Activated B cell treated with CpG ODN at 0.5 μM for 24 hours (primary cell): ENCODE measurements at regions not wholly inside any gene's neighbourhood (a gene's known extent, or its start where the extent isn't known, plus 50 kb on each side); places are given as distances from the start of the nearest gene placed in this dataset.

Experiments
- ATAC-seq: fragments of 200-7000 bp; cut with Tn5 transposase; one replicate; pipeline ENCODE4 v1.10.0; 2021; ENCODE audit warnings: low read depth, mild to moderate bottlenecking, moderate library complexity
- CTCF ChIA-PET: fragments of 350-600 bp; sonication (Branson Sonifier 250); formaldehyde crosslinking; loops from one replicate; lab custom pipeline; 2021; ENCODE audit warnings: antibody characterized with exemption; lab: Charles Lee
- POLR2A ChIA-PET: fragments of 350-600 bp; sonication (Branson Sonifier 250); formaldehyde crosslinking; loops from one replicate; lab custom pipeline; 2021; ENCODE audit warnings: antibody characterized with exemption; lab: Charles Lee
- DNase-seq: peaks from one replicate; pipeline ENCODE4 v3.0.0; 2022
- H3K27ac Mint-ChIP-seq: one replicate; pipeline ENCODE4 v1.8.0; 2020; ENCODE audit warnings: mixed read lengths
- H3K27me3 Mint-ChIP-seq: one replicate; pipeline ENCODE4 v1.8.0; 2021; ENCODE audit warnings: mixed read lengths
- H3K36me3 Mint-ChIP-seq: one replicate; pipeline ENCODE4 v1.8.0; 2021; ENCODE audit warnings: low read depth, mixed read lengths
- H3K4me1 Mint-ChIP-seq: one replicate; pipeline ENCODE4 v1.8.0; 2021; ENCODE audit warnings: mixed read lengths
- H3K4me3 Mint-ChIP-seq: one replicate; pipeline ENCODE4 v1.8.0; 2020; ENCODE audit warnings: mild to moderate bottlenecking, mixed read lengths
- H3K9me3 Mint-ChIP-seq: one replicate; pipeline ENCODE4 v1.8.0; 2020; ENCODE audit warnings: mixed read lengths
- intact Hi-C: fragments of 100-400 bp; cut with micrococcal nuclease; formaldehyde crosslinking; loops from one replicate; pipeline ENCODE4 v1.15.1; 2024
- TF ChIP-seq, protein P1 (sequence below): fragments of 200-600 bp; IDR thresholded peaks from one replicate; pipeline ENCODE4 v1.8.0; 2022; ENCODE audit warnings: antibody characterized with exemption, mild to moderate bottlenecking

DNA sequence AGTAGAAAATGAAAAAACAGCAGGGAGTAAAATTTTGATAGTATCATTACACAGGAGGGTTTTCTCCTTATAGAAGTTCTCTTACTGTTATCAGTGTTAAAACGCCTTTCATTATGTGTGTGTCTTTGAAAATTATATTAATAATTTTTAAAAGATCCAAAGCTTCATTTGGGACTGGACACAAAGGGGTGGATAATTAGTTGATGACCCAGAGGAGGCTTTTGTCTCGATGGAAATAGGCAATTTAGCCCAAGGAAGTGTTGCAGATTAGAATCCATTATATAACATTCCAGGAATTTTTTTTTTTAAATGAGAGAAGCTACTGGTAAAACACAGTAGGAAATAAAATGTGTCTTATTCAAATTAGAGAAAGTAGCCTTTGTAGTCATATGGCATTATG lies 1339.3 kb downstream of the FSTL5 start:
- Mint-ChIP-seq H3K36me3 (no peaks in the 10 kb centered on the region), H3K27me3 (no peaks in the 10 kb centered on the region), H3K27ac (no peak overlapping the region), H3K9me3 (peaks cover 6% of the 10 kb centered on the region), H3K4me3 (no peak overlapping the region), H3K4me1 (no peaks in the 10 kb centered on the region)
- ChIA-PET POLR2A (no interaction called here), CTCF (no interaction called here)
- intact Hi-C loops: no loop called here
- TF ChIP-seq, protein P1, sequence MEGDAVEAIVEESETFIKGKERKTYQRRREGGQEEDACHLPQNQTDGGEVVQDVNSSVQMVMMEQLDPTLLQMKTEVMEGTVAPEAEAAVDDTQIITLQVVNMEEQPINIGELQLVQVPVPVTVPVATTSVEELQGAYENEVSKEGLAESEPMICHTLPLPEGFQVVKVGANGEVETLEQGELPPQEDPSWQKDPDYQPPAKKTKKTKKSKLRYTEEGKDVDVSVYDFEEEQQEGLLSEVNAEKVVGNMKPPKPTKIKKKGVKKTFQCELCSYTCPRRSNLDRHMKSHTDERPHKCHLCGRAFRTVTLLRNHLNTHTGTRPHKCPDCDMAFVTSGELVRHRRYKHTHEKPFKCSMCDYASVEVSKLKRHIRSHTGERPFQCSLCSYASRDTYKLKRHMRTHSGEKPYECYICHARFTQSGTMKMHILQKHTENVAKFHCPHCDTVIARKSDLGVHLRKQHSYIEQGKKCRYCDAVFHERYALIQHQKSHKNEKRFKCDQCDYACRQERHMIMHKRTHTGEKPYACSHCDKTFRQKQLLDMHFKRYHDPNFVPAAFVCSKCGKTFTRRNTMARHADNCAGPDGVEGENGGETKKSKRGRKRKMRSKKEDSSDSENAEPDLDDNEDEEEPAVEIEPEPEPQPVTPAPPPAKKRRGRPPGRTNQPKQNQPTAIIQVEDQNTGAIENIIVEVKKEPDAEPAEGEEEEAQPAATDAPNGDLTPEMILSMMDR: no peak
- ATAC-seq: no peak
- DNase-seq: no peak

DNA sequence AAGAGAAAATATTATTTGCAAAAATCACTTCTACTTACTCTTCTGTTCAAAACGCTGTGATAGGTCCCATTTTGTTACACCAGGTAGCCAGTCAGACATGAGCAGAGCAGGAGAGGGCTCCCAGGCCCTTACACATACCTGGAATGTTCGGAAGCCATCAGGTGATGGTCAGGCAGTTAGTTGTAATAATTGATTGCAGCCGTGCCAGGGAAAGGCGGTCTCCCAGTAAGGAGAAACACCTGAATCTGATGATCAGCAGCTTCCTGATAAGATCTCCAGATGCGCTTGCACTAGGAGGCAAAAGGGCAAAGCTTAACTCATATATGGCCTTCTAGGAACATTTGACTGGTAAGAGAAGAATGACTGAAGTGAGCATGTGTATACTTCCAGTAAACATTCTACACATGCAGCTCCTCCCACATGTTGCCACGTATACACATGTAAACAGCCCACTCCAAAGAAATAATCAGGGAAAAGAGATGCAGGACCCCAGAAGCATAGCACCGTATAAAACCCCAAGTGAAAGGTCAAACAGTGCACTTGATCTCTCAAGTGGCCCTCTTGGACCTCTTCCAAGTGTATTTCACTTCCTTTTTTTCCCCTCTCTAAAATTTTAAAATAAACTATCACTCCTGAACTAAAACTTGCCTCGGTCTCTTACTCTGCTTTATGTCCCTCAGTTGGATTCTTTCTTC lies 1338.0 kb downstream of the FSTL5 start:
- no peak for ATAC-seq
- no peak overlapping the region for H3K4me3 Mint-ChIP-seq
- no peaks in the 10 kb centered on the region for H3K36me3 Mint-ChIP-seq
- H3K27me3 Mint-ChIP-seq: no peaks in the 10 kb centered on the region
- intact Hi-C loops: no loop called here
- TF ChIP-seq, protein P1: no peak
- H3K9me3 Mint-ChIP-seq: peaks cover 6% of the 10 kb centered on the region
- no peaks in the 10 kb centered on the region for H3K4me1 Mint-ChIP-seq
- CTCF ChIA-PET: no interaction called here
- H3K27ac Mint-ChIP-seq: no peak overlapping the region
- POLR2A ChIA-PET: no interaction called here
- DNase-seq: no peak

DNA sequence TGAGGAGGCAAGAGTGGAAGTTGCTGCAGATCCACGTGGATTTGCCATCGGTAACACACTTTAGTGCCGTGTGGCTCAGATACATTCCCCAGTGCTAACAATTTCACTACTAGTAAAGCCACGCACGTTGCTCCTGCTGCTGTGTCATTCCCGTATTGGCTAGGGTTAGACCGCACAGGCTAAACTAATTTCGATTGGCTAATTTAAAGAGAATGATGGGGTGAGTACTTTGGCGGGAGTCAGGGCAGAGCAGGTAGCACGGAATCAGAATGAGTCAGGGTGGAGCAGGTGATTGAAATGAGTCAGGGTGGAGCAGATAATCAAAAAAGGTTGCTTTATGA lies 1337.5 kb downstream of the FSTL5 start:
- CTCF ChIA-PET: no interaction called here
- intact Hi-C loops: no loop called here
- peaks cover 8% of the 10 kb centered on the region for H3K9me3 Mint-ChIP-seq
- H3K27ac Mint-ChIP-seq: no peak overlapping the region
- H3K4me1 Mint-ChIP-seq: no peaks in the 10 kb centered on the region
- POLR2A ChIA-PET: no interaction called here
- TF ChIP-seq, protein P1: no peak
- no peaks in the 10 kb centered on the region for H3K27me3 Mint-ChIP-seq
- ATAC-seq: no peak
- H3K4me3 Mint-ChIP-seq: no peak overlapping the region
- DNase-seq: no peak
- H3K36me3 Mint-ChIP-seq: no peaks in the 10 kb centered on the region

DNA sequence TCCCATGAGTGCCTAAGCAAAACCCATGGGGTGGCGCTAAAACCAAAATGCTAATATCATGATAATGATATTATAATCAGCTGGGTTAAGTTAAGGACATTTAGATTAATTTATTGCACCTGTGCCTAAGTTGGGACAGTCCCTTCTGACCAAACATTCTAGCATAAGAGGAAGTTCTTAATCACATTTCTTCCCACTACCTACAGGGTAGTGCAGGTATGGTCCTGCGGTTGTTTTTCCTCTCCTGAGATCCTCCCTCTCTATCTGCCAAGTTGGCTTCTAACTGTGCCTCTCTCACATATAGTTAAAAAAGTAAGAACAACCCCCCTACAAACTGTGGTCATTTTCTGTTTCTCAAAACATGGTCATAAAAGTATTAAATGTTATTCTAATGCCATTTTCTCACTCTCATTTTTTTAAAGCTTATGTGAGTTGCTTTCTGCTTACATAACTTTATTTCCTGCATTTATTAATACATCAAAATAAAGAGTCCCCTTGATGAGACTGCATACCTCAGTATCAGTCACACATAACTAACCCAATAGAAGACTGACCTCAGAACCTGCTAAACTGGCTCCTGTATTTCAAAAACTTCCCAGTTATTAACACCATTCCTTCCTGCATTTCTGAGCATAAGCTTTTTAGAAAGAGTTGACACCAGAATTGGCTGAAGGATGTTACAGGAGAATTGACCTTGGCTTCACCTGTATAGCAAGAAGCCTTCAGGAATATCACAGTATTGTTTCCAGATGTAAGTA lies 1332.5 kb downstream of the FSTL5 start:
- DNase-seq: no peak
- peaks cover 6% of the 10 kb centered on the region for H3K9me3 Mint-ChIP-seq
- no peak for ATAC-seq
- intact Hi-C loops: no loop called here
- no peak overlapping the region for H3K4me3 Mint-ChIP-seq
- POLR2A ChIA-PET: no interaction called here
- no peak overlapping the region for H3K27ac Mint-ChIP-seq
- CTCF ChIA-PET: no interaction called here
- H3K36me3 Mint-ChIP-seq: no peaks in the 10 kb centered on the region
- TF ChIP-seq, protein P1: no peak
- no peaks in the 10 kb centered on the region for H3K27me3 Mint-ChIP-seq
- H3K4me1 Mint-ChIP-seq: no peaks in the 10 kb centered on the region

DNA sequence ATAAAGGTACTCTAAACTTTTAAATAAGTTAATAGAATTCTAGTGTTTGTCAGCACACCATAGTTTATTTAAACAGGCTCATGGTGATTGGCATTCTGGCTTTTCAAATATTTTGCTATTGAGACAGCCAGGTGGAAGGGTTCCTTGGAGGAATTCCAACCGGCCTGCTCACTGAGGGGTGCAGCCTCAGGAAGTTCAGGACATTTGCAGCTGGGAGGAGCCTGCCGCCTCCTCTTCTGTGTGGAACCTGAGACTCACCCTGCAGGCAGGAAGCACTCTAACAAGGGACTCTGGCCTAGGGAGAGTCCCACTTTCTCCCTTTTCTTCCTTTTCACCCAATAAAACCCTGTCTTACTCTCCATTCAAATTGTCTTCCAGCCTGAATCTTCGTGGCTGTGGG lies 1328.0 kb downstream of the FSTL5 start:
- Mint-ChIP-seq H3K27ac (no peak overlapping the region), H3K27me3 (no peaks in the 10 kb centered on the region), H3K9me3 (peaks cover 3% of the 10 kb centered on the region), H3K36me3 (no peaks in the 10 kb centered on the region), H3K4me1 (no peaks in the 10 kb centered on the region), H3K4me3 (no peak overlapping the region)
- ChIA-PET CTCF (no interaction called here), POLR2A (no interaction called here)
- TF ChIP-seq, protein P1: no peak
- DNase-seq: no peak
- ATAC-seq: no peak
- intact Hi-C loops: no loop called here
